Gastroesophageal sphincter (tissue), 3 donors: ENCODE measurements at regions not wholly inside any gene's neighbourhood (a gene's known extent, or its start where the extent isn't known, plus 50 kb on each side); places are given as distances from the start of the nearest gene placed in this dataset.

ENCODE experiments used
- EP300 ChIP-seq: sonication (generic); formaldehyde crosslinking; IDR thresholded peaks from one replicate; pipeline ENCODE4 v1.6.1; 2017; ENCODE audit warnings: antibody characterized with exemption, mild to moderate bottlenecking
- POLR2A ChIP-seq, 2 donors: fragments of 450-650 bp; IDR thresholded peaks; one replicate each; pipeline ENCODE4 v1.6.1; 2017; ENCODE audit warnings: antibody characterized with exemption in 2 of 2, mild to moderate bottlenecking in 2 of 2, moderate library complexity in 1 of 2
- POLR2AphosphoS5 ChIP-seq: sonication (generic); formaldehyde crosslinking; IDR thresholded peaks from one replicate; pipeline ENCODE4 v1.6.1; 2017; ENCODE audit warnings: antibody characterized with exemption
- TF ChIP-seq, protein P1 (sequence below), 4 experiments: fragments of 200-600 bp in 2 of 4; fragments of 450-650 bp in 2 of 4; sonication (generic) in 1 of 4; IDR thresholded peaks; one replicate each; pipeline ENCODE4 v1.5.1; 2017 to 2019; ENCODE audit warnings: antibody characterized with exemption in 4 of 4, mild to moderate bottlenecking in 2 of 4, moderate library complexity in 2 of 4

DNA sequence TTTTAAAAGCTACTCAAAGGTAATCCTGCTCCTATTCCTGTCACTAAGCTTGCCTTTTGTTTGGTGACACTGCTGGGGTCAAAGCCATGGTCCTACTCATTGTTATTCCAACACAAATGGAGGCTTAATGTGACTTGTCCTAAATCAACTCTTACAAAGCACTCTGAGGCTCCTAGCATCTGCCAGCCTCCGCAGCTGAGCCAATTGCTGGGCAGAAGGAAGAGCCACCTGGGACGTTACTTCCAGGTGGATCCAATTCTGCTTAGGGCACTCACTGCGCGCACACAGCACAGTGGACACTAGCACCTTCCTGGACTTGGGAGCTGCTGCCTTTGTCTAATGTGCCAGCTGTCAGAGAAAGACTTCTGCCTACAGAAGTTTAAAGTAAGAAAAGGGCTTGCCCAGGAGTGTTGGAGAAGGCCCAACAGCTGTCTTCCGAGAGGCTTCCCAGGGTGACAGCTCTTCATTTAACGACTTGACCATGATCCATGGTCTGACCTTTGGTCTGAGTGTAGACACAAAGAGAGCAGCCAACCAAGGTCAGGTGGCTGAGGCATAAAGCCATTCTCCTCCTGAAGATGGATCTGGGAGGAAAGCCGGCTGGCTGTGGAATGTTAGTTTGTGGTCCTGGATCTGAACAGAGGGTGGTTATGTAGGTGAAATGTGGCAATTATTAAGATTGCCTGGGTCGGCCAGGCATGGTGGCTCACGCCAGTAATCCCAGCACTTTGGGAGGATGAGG lies 102.2 kb downstream of the AQP9 start:
- TF ChIP-seq POLR2A (IDR thresholded peaks at IDR 0.05): no peak
- TF ChIP-seq, protein P1, sequence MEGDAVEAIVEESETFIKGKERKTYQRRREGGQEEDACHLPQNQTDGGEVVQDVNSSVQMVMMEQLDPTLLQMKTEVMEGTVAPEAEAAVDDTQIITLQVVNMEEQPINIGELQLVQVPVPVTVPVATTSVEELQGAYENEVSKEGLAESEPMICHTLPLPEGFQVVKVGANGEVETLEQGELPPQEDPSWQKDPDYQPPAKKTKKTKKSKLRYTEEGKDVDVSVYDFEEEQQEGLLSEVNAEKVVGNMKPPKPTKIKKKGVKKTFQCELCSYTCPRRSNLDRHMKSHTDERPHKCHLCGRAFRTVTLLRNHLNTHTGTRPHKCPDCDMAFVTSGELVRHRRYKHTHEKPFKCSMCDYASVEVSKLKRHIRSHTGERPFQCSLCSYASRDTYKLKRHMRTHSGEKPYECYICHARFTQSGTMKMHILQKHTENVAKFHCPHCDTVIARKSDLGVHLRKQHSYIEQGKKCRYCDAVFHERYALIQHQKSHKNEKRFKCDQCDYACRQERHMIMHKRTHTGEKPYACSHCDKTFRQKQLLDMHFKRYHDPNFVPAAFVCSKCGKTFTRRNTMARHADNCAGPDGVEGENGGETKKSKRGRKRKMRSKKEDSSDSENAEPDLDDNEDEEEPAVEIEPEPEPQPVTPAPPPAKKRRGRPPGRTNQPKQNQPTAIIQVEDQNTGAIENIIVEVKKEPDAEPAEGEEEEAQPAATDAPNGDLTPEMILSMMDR (IDR thresholded peaks at IDR 0.05): no peak
- TF ChIP-seq POLR2AphosphoS5: no peak
- TF ChIP-seq EP300: no peak
